ENCODE measurements at regions not wholly inside any gene's neighbourhood (a gene's known extent, or its start where the extent isn't known, plus 50 kb on each side); places are given as distances from the start of the nearest gene placed in this dataset.

DNA sequence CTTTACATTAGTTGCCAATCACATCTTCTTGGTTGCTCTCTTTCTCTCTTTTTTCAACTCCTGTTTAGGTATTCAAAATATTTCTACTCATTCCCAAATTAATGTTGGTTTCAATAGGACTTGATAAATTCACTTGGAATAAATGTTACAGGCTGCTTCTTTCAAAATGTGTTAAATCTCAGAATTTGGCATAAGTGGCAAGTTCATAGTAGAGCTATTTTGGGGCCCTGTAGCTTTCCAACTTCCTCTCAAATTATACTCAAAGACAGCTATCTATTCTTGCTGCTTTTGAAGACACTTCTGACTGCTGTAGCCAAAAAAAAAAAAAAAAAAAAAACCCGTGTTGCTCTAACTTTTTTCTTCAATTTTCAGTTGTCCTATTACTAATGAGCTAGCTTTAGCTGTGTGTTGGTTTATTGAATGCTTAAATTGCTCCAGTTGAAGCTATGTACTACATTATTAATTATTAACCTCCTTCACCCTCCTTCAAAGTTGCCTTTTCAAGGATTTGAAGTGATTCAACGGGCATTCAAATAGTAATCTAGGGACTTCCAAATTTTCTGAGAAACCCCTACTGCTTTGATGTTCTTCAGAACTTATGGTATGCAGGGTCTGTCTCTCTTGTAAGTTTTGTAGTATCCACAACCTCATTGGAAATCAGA is 554.6 kb upstream of the FLRT2 start:
- TF ChIP-seq ZFX (IDR thresholded peaks at IDR 0.05; ENCODE audit: borderline replicate concordance), result no peak
- TF ChIP-seq, protein P1, sequence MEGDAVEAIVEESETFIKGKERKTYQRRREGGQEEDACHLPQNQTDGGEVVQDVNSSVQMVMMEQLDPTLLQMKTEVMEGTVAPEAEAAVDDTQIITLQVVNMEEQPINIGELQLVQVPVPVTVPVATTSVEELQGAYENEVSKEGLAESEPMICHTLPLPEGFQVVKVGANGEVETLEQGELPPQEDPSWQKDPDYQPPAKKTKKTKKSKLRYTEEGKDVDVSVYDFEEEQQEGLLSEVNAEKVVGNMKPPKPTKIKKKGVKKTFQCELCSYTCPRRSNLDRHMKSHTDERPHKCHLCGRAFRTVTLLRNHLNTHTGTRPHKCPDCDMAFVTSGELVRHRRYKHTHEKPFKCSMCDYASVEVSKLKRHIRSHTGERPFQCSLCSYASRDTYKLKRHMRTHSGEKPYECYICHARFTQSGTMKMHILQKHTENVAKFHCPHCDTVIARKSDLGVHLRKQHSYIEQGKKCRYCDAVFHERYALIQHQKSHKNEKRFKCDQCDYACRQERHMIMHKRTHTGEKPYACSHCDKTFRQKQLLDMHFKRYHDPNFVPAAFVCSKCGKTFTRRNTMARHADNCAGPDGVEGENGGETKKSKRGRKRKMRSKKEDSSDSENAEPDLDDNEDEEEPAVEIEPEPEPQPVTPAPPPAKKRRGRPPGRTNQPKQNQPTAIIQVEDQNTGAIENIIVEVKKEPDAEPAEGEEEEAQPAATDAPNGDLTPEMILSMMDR (IDR thresholded peaks at IDR 0.05), result no peak
- H3K27ac ChIP-seq, result no peak overlapping the region

DNA sequence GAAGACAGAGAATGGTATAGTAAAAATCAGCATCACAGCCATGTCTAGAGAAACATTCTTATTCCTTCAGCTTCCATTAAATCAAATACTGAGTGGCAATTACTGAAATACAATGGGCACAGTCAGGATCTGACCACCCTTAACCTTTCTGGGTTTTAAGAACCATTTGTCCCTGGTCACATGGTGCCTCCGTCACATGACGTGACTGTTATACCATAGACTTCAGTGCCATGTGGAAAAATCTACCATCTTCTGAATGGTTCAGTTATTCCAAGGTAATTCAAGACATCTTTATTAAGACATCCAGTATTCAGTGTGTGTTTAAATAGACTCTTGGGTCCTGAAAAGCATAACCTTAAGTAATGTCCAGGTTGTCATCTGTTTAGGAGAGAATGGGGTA is 553.1 kb upstream of the FLRT2 start:
- TF ChIP-seq ZFX (IDR thresholded peaks at IDR 0.05; ENCODE audit: borderline replicate concordance), result no peak
- TF ChIP-seq, protein P1 (IDR thresholded peaks at IDR 0.05), result no peak
- no peak overlapping the region for H3K27ac ChIP-seq

DNA sequence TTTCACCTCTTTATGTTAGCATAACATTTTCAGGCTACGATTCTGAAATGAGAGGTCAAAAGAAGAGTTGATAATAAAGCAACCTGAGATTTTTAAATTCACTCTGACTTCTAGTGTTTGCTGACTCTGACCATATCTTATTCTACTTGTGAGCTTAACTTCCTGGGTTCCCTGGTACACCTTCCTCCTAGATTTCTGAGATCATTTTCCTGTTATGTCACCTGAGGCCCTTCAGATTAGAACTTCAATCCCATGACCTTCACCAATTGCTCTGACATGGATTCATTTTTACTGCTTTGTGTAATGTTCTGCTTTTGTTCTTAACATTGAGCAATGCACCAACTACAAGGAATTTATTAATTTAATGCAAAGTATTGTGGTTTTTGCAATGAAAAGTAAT is 542.9 kb upstream of the FLRT2 start:
- TF ChIP-seq, protein P1 (IDR thresholded peaks at IDR 0.05), result no peak
- TF ChIP-seq ZFX (IDR thresholded peaks at IDR 0.05; ENCODE audit: borderline replicate concordance), result no peak
- H3K27ac ChIP-seq, result no peak overlapping the region

DNA sequence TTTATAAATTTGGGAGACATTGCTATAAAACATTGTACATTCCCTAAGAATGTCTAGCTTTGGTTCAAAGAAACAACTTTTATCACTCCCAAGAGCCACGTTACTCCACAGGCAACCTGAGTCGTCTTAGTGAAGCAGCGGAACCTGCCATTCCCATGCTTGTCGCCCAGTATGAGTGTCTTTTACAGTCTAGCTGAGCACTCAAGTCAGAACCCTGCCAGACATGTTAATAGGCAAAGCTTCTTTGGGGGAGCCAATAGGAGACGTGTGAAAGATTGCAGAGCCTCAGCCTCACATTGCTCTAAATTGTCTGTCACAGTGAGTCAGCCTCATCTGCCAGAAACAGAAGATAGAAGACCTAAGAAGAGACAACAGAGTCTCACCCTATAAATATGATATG is 541.6 kb upstream of the FLRT2 start:
- no peak overlapping the region for H3K27ac ChIP-seq
- TF ChIP-seq ZFX (IDR thresholded peaks at IDR 0.05; ENCODE audit: borderline replicate concordance), result no peak
- TF ChIP-seq, protein P1 (IDR thresholded peaks at IDR 0.05), result no peak

DNA sequence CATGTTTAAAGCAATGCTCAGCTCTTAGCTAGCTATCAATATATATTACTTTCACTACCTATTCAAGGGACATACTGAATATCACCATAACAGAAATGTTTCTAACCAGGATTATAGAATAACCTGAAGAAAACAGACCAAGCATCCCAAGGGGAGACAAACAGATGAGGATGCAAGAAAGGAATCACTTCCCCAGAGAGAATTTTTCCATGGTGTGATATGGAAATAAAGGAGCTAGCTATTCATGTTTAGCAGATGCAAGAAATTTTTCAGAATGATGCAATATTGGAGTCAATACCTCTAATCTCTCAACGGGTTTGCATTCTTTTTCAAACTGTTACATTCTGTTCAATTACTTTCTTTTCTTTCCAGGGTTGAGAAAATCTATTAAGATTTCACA is 538.9 kb upstream of the FLRT2 start:
- TF ChIP-seq, protein P1 (IDR thresholded peaks at IDR 0.05), result no peak
- TF ChIP-seq ZFX (IDR thresholded peaks at IDR 0.05; ENCODE audit: borderline replicate concordance), result no peak
- no peak overlapping the region for H3K27ac ChIP-seq

DNA sequence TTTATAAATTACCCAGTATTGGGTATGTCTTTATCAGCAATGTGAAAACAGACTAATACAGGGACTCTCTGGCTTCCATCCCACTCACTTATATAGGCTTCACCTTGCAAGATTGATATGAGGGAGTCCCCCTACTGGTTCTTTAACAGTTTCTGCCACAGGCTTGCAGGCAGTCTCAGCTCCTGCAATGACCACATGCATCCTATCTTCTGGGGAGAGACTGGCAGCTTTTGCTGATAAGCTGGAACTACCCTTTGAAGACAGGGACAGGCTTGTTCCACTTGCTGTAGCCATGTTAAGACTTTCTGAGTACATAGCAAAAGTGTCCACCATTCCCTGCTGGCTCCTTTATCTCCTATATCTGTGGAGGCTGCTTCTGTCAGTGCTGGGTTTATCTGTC is 531.7 kb upstream of the FLRT2 start:
- H3K27ac ChIP-seq, result no peak overlapping the region
- TF ChIP-seq, protein P1 (IDR thresholded peaks at IDR 0.05), result no peak
- TF ChIP-seq ZFX (IDR thresholded peaks at IDR 0.05; ENCODE audit: borderline replicate concordance), result no peak

DNA sequence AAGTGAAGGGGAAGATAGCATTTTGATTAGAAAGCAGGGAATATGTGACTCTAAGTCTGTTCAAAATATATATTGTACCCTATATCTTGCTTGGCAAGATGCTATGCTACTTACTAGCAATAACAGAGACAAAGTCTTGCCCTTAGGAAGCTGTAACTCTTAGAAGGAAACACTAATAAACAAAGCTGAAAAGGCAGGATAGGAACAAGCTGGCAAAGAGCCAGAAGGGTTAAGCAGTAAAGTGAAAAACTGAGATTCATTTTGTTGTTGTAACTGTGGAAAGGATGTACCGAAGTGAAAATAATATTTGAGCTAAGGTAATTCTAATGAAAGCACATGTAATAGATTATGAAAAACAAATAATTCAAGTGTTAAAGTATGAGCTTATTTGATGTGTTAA is 527.1 kb upstream of the FLRT2 start:
- no peak overlapping the region for H3K27ac ChIP-seq
- TF ChIP-seq, protein P1 (IDR thresholded peaks at IDR 0.05), result no peak
- TF ChIP-seq ZFX (IDR thresholded peaks at IDR 0.05; ENCODE audit: borderline replicate concordance), result no peak

Data from 22Rv1 (cell line).